Urinary bladder (tissue), 3 donors: ENCODE measurements at regions not wholly inside any gene's neighbourhood (a gene's known extent, or its start where the extent isn't known, plus 50 kb on each side); places are given as distances from the start of the nearest gene placed in this dataset.
"Not testable (repeated sequence)": the region's sequence is repeated elsewhere in the genome, so short reads cannot be mapped to it uniquely, and the experiment has no call there.

Experiments
- DNase-seq: peaks from one replicate; pipeline ENCODE4 v3.0.0-alpha.2; 2015; ENCODE audit errors: extremely low spot score
- H3K27ac ChIP-seq: one replicate; pipeline ENCODE4 v1.5.1; 2013; ENCODE audit warnings: low read depth, mild to moderate bottlenecking, moderate library complexity
- H3K36me3 ChIP-seq: one replicate; pipeline ENCODE4 v1.6.1; 2013; ENCODE audit warnings: mild to moderate bottlenecking, moderate library complexity; ENCODE audit not compliant: insufficient read depth
- H3K4me1 ChIP-seq: one replicate; pipeline ENCODE4 v1.6.1; 2013; ENCODE audit warnings: mild to moderate bottlenecking, moderate library complexity; ENCODE audit not compliant: insufficient read depth
- H3K4me3 ChIP-seq: one replicate; pipeline ENCODE4 v1.5.1; 2013; ENCODE audit warnings: low read depth, low read length
- WGBS: extraction: QIAGEN DNeasy Blood & Tissue Kit; methylation state at CpG from one replicate; pipeline ENCODE4 v1.1.7; 2013; 5-methylcytosine and 5-hydroxymethylcytosine counted together
- donor health status: healthy with polysubstance abuse.
- donor health status: healthy.

GRCh38 chr3:157913741-157914150, 192.5 kb downstream of the SHOX2 start:
- Histone ChIP-seq H3K4me3 (no peak overlapping the region), H3K36me3 (no peaks in the 10 kb centered on the region), H3K4me1 (no peaks in the 10 kb centered on the region), H3K27ac (no peak overlapping the region)
- no peak for DNase-seq
- 18% methylated on average over 1 of the region's 1 CpG for WGBS

- Histone ChIP-seq H3K36me3 (no peaks in the 10 kb centered on the region), H3K4me1 (no peaks in the 10 kb centered on the region), H3K27ac (no peak overlapping the region), H3K4me3 (no peak overlapping the region)
- DNase-seq, result no peak
- 71% methylated on average over 5 of the region's 5 CpGs for WGBS
Measured at GRCh38 chr3:157912514-157913451, 193.4 kb downstream of the SHOX2 start.

GRCh38 chr3:157906627-157907026, 199.6 kb downstream of the SHOX2 start:
- no peak for DNase-seq
- no peak overlapping the region for H3K4me3 ChIP-seq
- H3K27ac ChIP-seq, result no peak overlapping the region
- no peaks in the 10 kb centered on the region for H3K36me3 ChIP-seq
- no peaks in the 10 kb centered on the region for H3K4me1 ChIP-seq

- Histone ChIP-seq H3K4me1 (no peaks in the 10 kb centered on the region), H3K36me3 (no peaks in the 10 kb centered on the region), H3K4me3 (no peak overlapping the region), H3K27ac (no peak overlapping the region)
- no peak for DNase-seq
- WGBS, result 80% methylated on average over 1 of the region's 1 CpG
Measured at GRCh38 chr3:157905885-157906284, 200.3 kb downstream of the SHOX2 start.

GRCh38 chr3:157902680-157903079, 203.5 kb downstream of the SHOX2 start:
- not testable (repeated sequence) for H3K27ac ChIP-seq, H3K4me1 ChIP-seq, H3K36me3 ChIP-seq, DNase-seq, H3K4me3 ChIP-seq
- WGBS, result 89% methylated on average over 4 of the region's 4 CpGs

GRCh38 chr3:157888040-157888439, 218.2 kb downstream of the SHOX2 start:
- no peak overlapping the region for H3K27ac ChIP-seq
- DNase-seq, result no peak
- H3K4me1 ChIP-seq, result no peaks in the 10 kb centered on the region
- 89% methylated on average over 1 of the region's 1 CpG for WGBS
- no peaks in the 10 kb centered on the region for H3K36me3 ChIP-seq
- no peak overlapping the region for H3K4me3 ChIP-seq

GRCh38 chr3:157876556-157876955, 229.7 kb downstream of the SHOX2 start:
- H3K27ac ChIP-seq, result no peak overlapping the region
- no peak for DNase-seq
- WGBS, result 71% methylated on average over 2 of the region's 2 CpGs
- no peak overlapping the region for H3K4me3 ChIP-seq
- H3K4me1 ChIP-seq, result no peaks in the 10 kb centered on the region
- H3K36me3 ChIP-seq, result no peaks in the 10 kb centered on the region

- Histone ChIP-seq H3K27ac (no peak overlapping the region), H3K4me3 (no peak overlapping the region), H3K4me1 (no peaks in the 10 kb centered on the region), H3K36me3 (no peaks in the 10 kb centered on the region)
- WGBS, result 49% methylated on average over 1 of the region's 1 CpG
- no peak for DNase-seq
Measured at GRCh38 chr3:157872902-157873301, 233.3 kb downstream of the SHOX2 start.

- H3K4me3 ChIP-seq, result no peak overlapping the region
- 54% methylated on average over 3 of the region's 3 CpGs for WGBS
- DNase-seq, result no peak
- no peaks in the 10 kb centered on the region for H3K36me3 ChIP-seq
- H3K27ac ChIP-seq, result no peak overlapping the region
- peaks cover 2% of the 10 kb centered on the region for H3K4me1 ChIP-seq
Measured at GRCh38 chr3:157871838-157872460, 234.3 kb downstream of the SHOX2 start.

- Histone ChIP-seq H3K4me3 (no peak overlapping the region), H3K27ac (no peak overlapping the region), H3K36me3 (no peaks in the 10 kb centered on the region), H3K4me1 (peaks cover 2% of the 10 kb centered on the region)
- WGBS, result 87% methylated on average over 7 of the region's 7 CpGs
- DNase-seq, result no peak
Measured at GRCh38 chr3:157871248-157871647, 235.0 kb downstream of the SHOX2 start.

GRCh38 chr3:157868946-157869345, 237.3 kb downstream of the SHOX2 start:
- Histone ChIP-seq H3K27ac (no peak overlapping the region), H3K4me3 (no peak overlapping the region), H3K4me1 (peaks cover 2% of the 10 kb centered on the region), H3K36me3 (no peaks in the 10 kb centered on the region)
- WGBS, result 26% methylated on average over 2 of the region's 2 CpGs
- DNase-seq, result no peak

GRCh38 chr3:157868196-157868595, 238.0 kb downstream of the SHOX2 start:
- 41% methylated on average over 1 of the region's 1 CpG for WGBS
- peaks cover 2% of the 10 kb centered on the region for H3K4me1 ChIP-seq
- H3K4me3 ChIP-seq, result no peak overlapping the region
- no peaks in the 10 kb centered on the region for H3K36me3 ChIP-seq
- no peak overlapping the region for H3K27ac ChIP-seq
- DNase-seq, result no peak

- WGBS, result 63% methylated on average over 9 of the region's 9 CpGs
- no peak overlapping the region for H3K4me3 ChIP-seq
- no peak for DNase-seq
- H3K36me3 ChIP-seq, result no peaks in the 10 kb centered on the region
- peaks cover 2% of the 10 kb centered on the region for H3K4me1 ChIP-seq
- H3K27ac ChIP-seq, result no peak overlapping the region
Measured at GRCh38 chr3:157865352-157866000, 240.7 kb downstream of the SHOX2 start.
